Parathyroid adenoma (tissue), 2 donors: ENCODE measurements at regions not wholly inside any gene's neighbourhood (a gene's known extent, or its start where the extent isn't known, plus 50 kb on each side); places are given as distances from the start of the nearest gene placed in this dataset.

Experiments used
- H2AFZ ChIP-seq: fragments of 300-600 bp; sonication (generic); one replicate; pipeline ENCODE4 v1.7.0; 2017; ENCODE audit warnings: antibody characterized with exemption, mild to moderate bottlenecking
- H3K27ac ChIP-seq: fragments of 300-600 bp; sonication (generic); one replicate; pipeline ENCODE4 v1.7.0; 2017
- H3K27me3 ChIP-seq: fragments of 300-600 bp; sonication (generic); one replicate; pipeline ENCODE4 v1.7.0; 2017; ENCODE audit warnings: low read length; ENCODE audit not compliant: control insufficient read depth, insufficient read depth
- H3K36me3 ChIP-seq: fragments of 300-600 bp; sonication (generic); one replicate; pipeline ENCODE4 v1.7.0; 2017; ENCODE audit warnings: low read length; ENCODE audit not compliant: control insufficient read depth, insufficient read depth
- H3K4me1 ChIP-seq: fragments of 300-600 bp; sonication (generic); one replicate; pipeline ENCODE4 v1.7.0; 2017; ENCODE audit warnings: control low read depth
- H3K4me2 ChIP-seq: fragments of 300-600 bp; sonication (generic); one replicate; pipeline ENCODE4 v1.7.0; 2017; ENCODE audit warnings: low read length
- H3K4me3 ChIP-seq: fragments of 300-600 bp; sonication (generic); one replicate; pipeline ENCODE4 v1.7.0; 2017; ENCODE audit warnings: low read depth, low read length
- H3K79me2 ChIP-seq: fragments of 300-600 bp; sonication (generic); one replicate; pipeline ENCODE4 v1.7.0; 2017; ENCODE audit warnings: control low read depth
- H3K9ac ChIP-seq: fragments of 300-600 bp; sonication (generic); one replicate; pipeline ENCODE4 v1.7.0; 2017; ENCODE audit warnings: mild to moderate bottlenecking
- H3K9me3 ChIP-seq: fragments of 300-600 bp; sonication (generic); one replicate; pipeline ENCODE4 v1.7.0; 2017; ENCODE audit warnings: low read length; ENCODE audit not compliant: control insufficient read depth
- CTCF ChIP-seq: fragments of 300-600 bp; sonication (generic); IDR thresholded peaks from one replicate; pipeline ENCODE4 v1.7.0; 2017; ENCODE audit warnings: antibody characterized with exemption, mild to moderate bottlenecking
- donor health status: primary hyperparathyroidism.

- Histone ChIP-seq H3K36me3 (no peaks in the 10 kb centered on the region), H2AFZ (no peak overlapping the region), H3K9me3 (no peaks in the 10 kb centered on the region), H3K27ac (no peak overlapping the region), H3K4me1 (no peaks in the 10 kb centered on the region), H3K9ac (no peak overlapping the region), H3K4me2 (no peak overlapping the region), H3K4me3 (no peak overlapping the region), H3K79me2 (no peaks in the 10 kb centered on the region), H3K27me3 (no peaks in the 10 kb centered on the region)
- TF ChIP-seq CTCF, result no peak
These were observed 53.0 kb upstream of the NKX1-1 start for GRCh38 chr4:1459081-1459721.

- Histone ChIP-seq H3K36me3 (no peaks in the 10 kb centered on the region), H3K4me2 (no peak overlapping the region), H3K4me3 (no peak overlapping the region), H3K79me2 (no peaks in the 10 kb centered on the region), H3K9ac (no peak overlapping the region), H3K27me3 (no peaks in the 10 kb centered on the region), H3K27ac (no peak overlapping the region), H3K4me1 (no peaks in the 10 kb centered on the region), H2AFZ (no peak overlapping the region), H3K9me3 (no peaks in the 10 kb centered on the region)
- no peak for TF ChIP-seq CTCF
These were observed 52.3 kb upstream of the NKX1-1 start for GRCh38 chr4:1458581-1458980.
